B cell (primary cell): ENCODE measurements at regions not wholly inside any gene's neighbourhood (a gene's known extent, or its start where the extent isn't known, plus 50 kb on each side); places are given as distances from the start of the nearest gene placed in this dataset.

ENCODE experiments used
- EZH2 ChIP-seq: IDR thresholded peaks from 2 replicates; pipeline ENCODE4 v1.6.1; 2012; ENCODE audit warnings: borderline replicate concordance, low read depth, mild to moderate bottlenecking, moderate library complexity, low read length; ENCODE audit not compliant: insufficient read depth, poor library complexity, severe bottlenecking
- TF ChIP-seq, protein P1 (sequence below): fragments of 200-600 bp; IDR thresholded peaks from one replicate; pipeline ENCODE4 v1.8.0; 2022; ENCODE audit warnings: antibody characterized with exemption, mild to moderate bottlenecking

DNA sequence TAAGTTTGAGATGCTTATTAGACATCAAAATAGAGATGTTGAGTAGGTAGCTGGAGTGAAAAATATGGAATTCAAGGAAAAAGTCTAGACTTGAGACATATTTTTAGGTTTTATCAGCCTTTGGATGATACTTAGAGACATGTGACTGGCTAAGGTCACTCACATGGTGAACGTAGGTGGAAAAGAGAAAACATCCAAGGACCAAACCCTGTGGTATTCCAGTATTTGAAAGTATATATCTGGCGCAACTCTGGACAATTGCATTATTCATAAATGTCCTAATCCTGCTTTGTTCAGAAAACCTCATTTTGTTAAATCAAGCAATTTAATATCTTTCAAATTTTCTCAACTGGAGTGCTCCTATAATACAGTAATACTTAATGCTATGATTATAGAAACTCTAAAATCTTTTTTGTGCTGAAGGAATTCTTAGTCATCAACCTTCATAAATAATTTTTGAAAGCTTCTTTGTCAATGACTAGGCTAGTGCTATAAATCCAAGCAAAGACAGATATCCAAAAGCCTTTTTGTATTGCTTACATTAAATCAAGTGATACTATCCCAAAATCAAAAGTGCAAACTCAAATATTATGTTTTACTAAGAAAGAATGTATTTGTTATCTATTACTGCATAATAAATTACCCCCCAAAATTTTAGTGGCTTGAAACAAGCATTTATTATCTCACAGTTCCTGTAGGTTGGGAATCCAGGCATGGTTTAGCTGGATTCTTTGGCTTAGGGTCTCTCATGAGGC is 452.0 kb downstream of the ENC1 start:
- TF ChIP-seq, protein P1, sequence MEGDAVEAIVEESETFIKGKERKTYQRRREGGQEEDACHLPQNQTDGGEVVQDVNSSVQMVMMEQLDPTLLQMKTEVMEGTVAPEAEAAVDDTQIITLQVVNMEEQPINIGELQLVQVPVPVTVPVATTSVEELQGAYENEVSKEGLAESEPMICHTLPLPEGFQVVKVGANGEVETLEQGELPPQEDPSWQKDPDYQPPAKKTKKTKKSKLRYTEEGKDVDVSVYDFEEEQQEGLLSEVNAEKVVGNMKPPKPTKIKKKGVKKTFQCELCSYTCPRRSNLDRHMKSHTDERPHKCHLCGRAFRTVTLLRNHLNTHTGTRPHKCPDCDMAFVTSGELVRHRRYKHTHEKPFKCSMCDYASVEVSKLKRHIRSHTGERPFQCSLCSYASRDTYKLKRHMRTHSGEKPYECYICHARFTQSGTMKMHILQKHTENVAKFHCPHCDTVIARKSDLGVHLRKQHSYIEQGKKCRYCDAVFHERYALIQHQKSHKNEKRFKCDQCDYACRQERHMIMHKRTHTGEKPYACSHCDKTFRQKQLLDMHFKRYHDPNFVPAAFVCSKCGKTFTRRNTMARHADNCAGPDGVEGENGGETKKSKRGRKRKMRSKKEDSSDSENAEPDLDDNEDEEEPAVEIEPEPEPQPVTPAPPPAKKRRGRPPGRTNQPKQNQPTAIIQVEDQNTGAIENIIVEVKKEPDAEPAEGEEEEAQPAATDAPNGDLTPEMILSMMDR: no peak
- TF ChIP-seq EZH2: no peak
